Effector memory CD8-positive, alpha-beta T cell (primary cell): ENCODE measurements at regions not wholly inside any gene's neighbourhood (a gene's known extent, or its start where the extent isn't known, plus 50 kb on each side); places are given as distances from the start of the nearest gene placed in this dataset.

ENCODE experiments used
- ATAC-seq: fragments of 150-1000 bp; cut with Tn5 transposase; replicated peaks from 2 replicates; pipeline ENCODE4 v1.10.0; 2021; ENCODE audit warnings: mild to moderate bottlenecking, moderate library complexity
- DNase-seq, 3 experiments: peaks; one replicate each; pipeline ENCODE4 v3.0.0; 2021
- H3K27ac Mint-ChIP-seq, 2 donors: one replicate each; pipeline ENCODE4 v1.8.0; 2022; ENCODE audit warnings: mild to moderate bottlenecking in 2 of 2, mixed read lengths in 2 of 2, moderate library complexity in 2 of 2
- H3K27me3 Mint-ChIP-seq, 2 donors: one replicate each; pipeline ENCODE4 v1.8.0; 2022; ENCODE audit warnings: mixed read lengths in 2 of 2
- H3K36me3 Mint-ChIP-seq: one replicate; pipeline ENCODE4 v1.8.0; 2022; ENCODE audit warnings: mild to moderate bottlenecking, moderate library complexity, mixed read lengths; ENCODE audit not compliant: insufficient read depth
- H3K4me1 Mint-ChIP-seq, 2 donors: one replicate each; pipeline ENCODE4 v1.8.0; 2022; ENCODE audit warnings: low read depth in 2 of 2, mixed read lengths in 2 of 2
- H3K4me3 Mint-ChIP-seq, 2 donors: one replicate each; pipeline ENCODE4 v1.8.0; 2022; ENCODE audit warnings: mild to moderate bottlenecking in 2 of 2, mixed read lengths in 2 of 2, moderate library complexity in 2 of 2
- H3K9me3 Mint-ChIP-seq, 2 donors: one replicate each; pipeline ENCODE4 v1.8.0; 2022; ENCODE audit warnings: mixed read lengths in 2 of 2

DNA sequence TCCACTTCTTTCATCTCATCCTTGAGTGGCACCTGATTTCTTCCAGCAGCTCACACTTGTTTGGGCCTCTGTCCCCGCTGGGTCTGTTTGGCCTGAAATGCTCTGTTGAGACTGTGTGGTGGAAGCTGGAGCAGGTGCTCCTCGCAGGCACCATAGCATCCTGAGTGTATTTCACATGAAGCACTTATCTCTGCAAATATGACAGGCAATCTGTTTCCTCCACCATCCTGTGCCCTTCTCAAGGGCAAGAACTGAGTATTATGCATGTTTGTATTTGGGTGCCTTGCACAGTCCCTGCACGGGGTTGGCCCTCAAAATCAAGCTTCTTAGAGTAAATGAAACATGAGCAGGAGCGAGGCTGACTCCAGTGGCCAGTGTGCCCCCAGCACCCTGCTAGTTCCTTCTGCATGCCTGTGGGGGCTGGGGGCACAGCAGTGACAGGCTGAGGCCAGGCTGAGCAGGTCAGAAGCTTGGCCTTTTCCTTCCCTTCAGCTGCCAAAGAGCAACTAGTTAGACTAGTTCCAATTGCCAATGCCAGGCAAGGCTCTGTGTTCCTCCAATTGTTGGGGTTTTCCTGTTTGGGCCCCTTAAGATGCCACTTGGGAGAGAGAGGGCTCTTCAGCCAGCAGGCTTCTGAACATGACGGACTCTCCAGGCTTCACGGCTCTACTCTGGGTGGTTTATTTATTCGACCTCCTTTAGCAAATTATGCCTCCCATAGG lies 129.6 kb upstream of the ATP1A1 start:
- H3K36me3 Mint-ChIP-seq = no peaks in the 10 kb centered on the region
- no peak overlapping the region for H3K4me3 Mint-ChIP-seq
- ATAC-seq (no peak), DNase-seq (no peak)
- H3K27me3 Mint-ChIP-seq = peaks cover 0 to 11% of the 10 kb centered on the region in 2 donors
- H3K27ac Mint-ChIP-seq = peak overlapping the region in 1 of 2 donors; percentile 30
- no peaks in the 10 kb centered on the region for H3K4me1 Mint-ChIP-seq
- no peaks in the 10 kb centered on the region for H3K9me3 Mint-ChIP-seq

DNA sequence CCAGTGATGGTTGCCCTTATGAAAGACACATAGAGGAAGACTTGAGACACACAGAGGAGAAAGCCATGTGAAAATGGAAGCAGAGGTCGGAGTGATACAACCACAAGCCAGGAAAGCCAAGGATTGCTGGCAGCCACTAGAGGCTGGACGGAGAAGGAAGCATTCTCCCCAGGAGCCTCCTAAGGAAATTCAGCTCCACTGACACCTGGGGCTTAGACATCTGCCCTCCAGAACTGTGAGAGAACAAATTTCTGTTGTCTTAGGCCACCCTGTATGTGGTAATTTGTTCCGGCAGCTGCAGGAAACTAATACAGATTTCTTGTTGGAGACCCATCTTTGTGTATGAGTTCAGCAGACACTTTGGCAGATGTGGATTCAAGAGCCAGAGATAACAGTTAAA lies 126.9 kb upstream of the ATP1A1 start:
- no peaks in the 10 kb centered on the region for H3K4me1 Mint-ChIP-seq
- H3K9me3 Mint-ChIP-seq = no peaks in the 10 kb centered on the region
- no peak for DNase-seq
- H3K27ac Mint-ChIP-seq = no peak overlapping the region
- no peaks in the 10 kb centered on the region for H3K36me3 Mint-ChIP-seq
- H3K4me3 Mint-ChIP-seq = no peak overlapping the region
- ATAC-seq = no peak
- peaks cover 0 to 3% of the 10 kb centered on the region in 2 donors for H3K27me3 Mint-ChIP-seq

DNA sequence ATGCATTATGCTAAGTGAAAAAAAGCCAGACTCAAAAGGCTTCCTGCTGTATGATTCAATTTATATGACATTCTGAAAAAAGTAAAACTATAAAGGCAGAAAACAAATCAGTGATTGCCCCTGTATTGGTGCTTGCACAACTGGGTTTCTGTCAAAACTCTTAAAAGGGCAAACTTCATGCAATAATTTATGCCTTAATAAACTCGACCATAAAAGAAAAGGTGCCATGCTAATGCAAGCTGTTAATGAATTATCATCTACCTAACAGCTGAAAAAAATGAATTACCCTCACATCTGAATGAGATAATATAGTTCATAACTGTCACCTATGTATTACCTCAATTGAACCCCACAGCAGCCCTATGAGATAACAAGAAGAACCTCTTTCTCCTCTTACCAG lies 120.8 kb upstream of the ATP1A1 start:
- no peaks in the 10 kb centered on the region for H3K9me3 Mint-ChIP-seq
- peaks cover 0 to 9% of the 10 kb centered on the region in 2 donors for H3K27me3 Mint-ChIP-seq
- ATAC-seq (no peak), DNase-seq (no peak)
- H3K27ac Mint-ChIP-seq = no peak overlapping the region
- H3K4me1 Mint-ChIP-seq = peaks cover 0 to 3% of the 10 kb centered on the region in 2 donors
- no peak overlapping the region for H3K4me3 Mint-ChIP-seq
- H3K36me3 Mint-ChIP-seq = no peaks in the 10 kb centered on the region

GRCh38 chr1:116252785-116253184 lies 120.3 kb upstream of the ATP1A1 start:
- no peaks in the 10 kb centered on the region for H3K36me3 Mint-ChIP-seq
- peaks cover 0 to 9% of the 10 kb centered on the region in 2 donors for H3K27me3 Mint-ChIP-seq
- no peak overlapping the region for H3K27ac Mint-ChIP-seq
- DNase-seq (no peak), ATAC-seq (no peak)
- no peaks in the 10 kb centered on the region for H3K9me3 Mint-ChIP-seq
- H3K4me3 Mint-ChIP-seq = no peak overlapping the region
- peaks cover 0 to 3% of the 10 kb centered on the region in 2 donors for H3K4me1 Mint-ChIP-seq

DNA sequence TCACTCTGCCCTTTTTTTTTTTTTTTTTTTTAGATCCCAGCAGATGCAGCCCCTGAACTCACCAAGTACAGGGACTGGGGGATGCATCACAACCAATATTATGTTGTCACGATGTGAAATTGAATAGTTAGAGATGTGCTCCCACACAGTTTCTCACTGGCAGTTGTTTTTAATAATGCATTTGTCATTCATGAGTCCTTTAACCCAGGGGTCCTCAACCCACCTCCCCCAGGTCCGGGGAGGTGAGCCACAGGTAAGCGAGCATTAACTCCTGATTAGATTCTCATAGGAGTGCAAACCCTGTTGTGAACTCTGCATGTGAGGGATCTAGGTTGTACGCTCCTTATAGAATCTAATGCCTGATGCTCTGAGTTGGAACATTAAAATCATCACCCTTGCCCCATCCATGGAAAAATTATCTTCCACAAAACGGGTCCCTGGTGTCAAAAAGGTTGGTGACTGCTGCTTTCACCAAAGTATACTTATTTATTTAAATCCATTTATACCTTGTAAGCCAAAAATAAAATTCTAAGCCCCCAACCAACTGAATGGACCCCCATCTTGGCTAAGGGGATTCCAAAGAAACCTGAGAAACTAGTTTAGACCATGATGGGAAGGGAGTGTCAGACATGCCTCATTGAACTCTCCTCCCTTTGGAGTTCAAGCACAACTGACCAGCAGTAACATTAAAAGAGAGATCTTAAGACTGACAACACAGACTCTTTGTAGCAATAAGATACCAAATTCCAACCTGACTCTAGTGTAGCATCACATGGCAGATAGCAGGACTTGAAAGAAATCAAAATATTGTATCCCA lies 119.3 kb upstream of the ATP1A1 start:
- Mint-ChIP-seq H3K4me3 (no peak overlapping the region), H3K4me1 (peaks cover 0 to 3% of the 10 kb centered on the region in 2 donors), H3K36me3 (no peaks in the 10 kb centered on the region), H3K9me3 (no peaks in the 10 kb centered on the region), H3K27me3 (peaks cover 0 to 9% of the 10 kb centered on the region in 2 donors), H3K27ac (no peak overlapping the region)
- DNase-seq = no peak
- no peak for ATAC-seq

- no peak for DNase-seq
- no peak for ATAC-seq
- no peaks in the 10 kb centered on the region for H3K9me3 Mint-ChIP-seq
- no peaks in the 10 kb centered on the region for H3K36me3 Mint-ChIP-seq
- H3K4me1 Mint-ChIP-seq = peaks cover 2 to 3% of the 10 kb centered on the region in 2 donors
- no peak overlapping the region for H3K4me3 Mint-ChIP-seq
- H3K27ac Mint-ChIP-seq = no peak overlapping the region
- H3K27me3 Mint-ChIP-seq = peaks cover 0 to 9% of the 10 kb centered on the region in 2 donors
These were observed 118.3 kb upstream of the ATP1A1 start for GRCh38 chr1:116254776-116255175.

GRCh38 chr1:116255486-116256285 lies 117.4 kb upstream of the ATP1A1 start:
- Mint-ChIP-seq H3K36me3 (no peaks in the 10 kb centered on the region), H3K4me3 (no peak overlapping the region), H3K27ac (no peak overlapping the region), H3K4me1 (peaks cover 4 to 7% of the 10 kb centered on the region in 2 donors), H3K9me3 (no peaks in the 10 kb centered on the region), H3K27me3 (peaks cover 0 to 11% of the 10 kb centered on the region in 2 donors)
- DNase-seq = no peak
- ATAC-seq = no peak

DNA sequence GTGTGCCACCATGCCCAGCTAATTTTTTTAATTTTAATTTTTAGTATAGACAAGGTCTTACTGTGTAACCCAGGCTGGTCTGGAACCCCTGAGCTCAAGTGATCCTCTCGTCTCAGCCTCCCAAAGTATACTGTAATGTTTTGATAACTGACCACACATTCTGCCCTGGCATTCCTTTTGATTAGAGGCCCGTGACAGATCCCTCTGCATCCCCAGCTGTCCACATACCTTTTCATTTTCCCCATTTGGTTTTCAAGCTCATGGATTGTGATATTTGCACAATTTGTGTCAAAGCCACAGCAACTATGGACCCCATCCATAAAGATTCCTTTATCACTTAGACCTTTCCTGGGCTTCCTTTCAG lies 116.8 kb upstream of the ATP1A1 start:
- H3K27ac Mint-ChIP-seq = no peak overlapping the region
- DNase-seq (no peak), ATAC-seq (no peak)
- no peaks in the 10 kb centered on the region for H3K9me3 Mint-ChIP-seq
- H3K36me3 Mint-ChIP-seq = no peaks in the 10 kb centered on the region
- H3K4me3 Mint-ChIP-seq = no peak overlapping the region
- H3K27me3 Mint-ChIP-seq = peaks cover 0 to 17% of the 10 kb centered on the region in 2 donors
- peaks cover 5 to 9% of the 10 kb centered on the region in 2 donors for H3K4me1 Mint-ChIP-seq

- no peak overlapping the region for H3K4me3 Mint-ChIP-seq
- H3K36me3 Mint-ChIP-seq = no peaks in the 10 kb centered on the region
- peaks cover 5 to 9% of the 10 kb centered on the region in 2 donors for H3K4me1 Mint-ChIP-seq
- peaks cover 0 to 18% of the 10 kb centered on the region in 2 donors for H3K27me3 Mint-ChIP-seq
- H3K27ac Mint-ChIP-seq = no peak overlapping the region
- ATAC-seq (no peak), DNase-seq (no peak)
- H3K9me3 Mint-ChIP-seq = no peaks in the 10 kb centered on the region
These were observed 116.2 kb upstream of the ATP1A1 start for GRCh38 chr1:116256875-116257274.

- Mint-ChIP-seq H3K27me3 (peaks cover 0 to 18% of the 10 kb centered on the region in 2 donors), H3K4me1 (peaks cover 5 to 9% of the 10 kb centered on the region in 2 donors), H3K4me3 (no peak overlapping the region), H3K36me3 (no peaks in the 10 kb centered on the region), H3K27ac (no peak overlapping the region), H3K9me3 (no peaks in the 10 kb centered on the region)
- DNase-seq (no peak), ATAC-seq (no peak)
These were observed 115.7 kb upstream of the ATP1A1 start for GRCh38 chr1:116257341-116257767.

GRCh38 chr1:116257836-116258235 lies 115.2 kb upstream of the ATP1A1 start:
- DNase-seq = no peak
- peaks cover 0 to 18% of the 10 kb centered on the region in 2 donors for H3K27me3 Mint-ChIP-seq
- no peak for ATAC-seq
- no peaks in the 10 kb centered on the region for H3K9me3 Mint-ChIP-seq
- H3K27ac Mint-ChIP-seq = no peak overlapping the region
- H3K36me3 Mint-ChIP-seq = no peaks in the 10 kb centered on the region
- peaks cover 5 to 9% of the 10 kb centered on the region in 2 donors for H3K4me1 Mint-ChIP-seq
- H3K4me3 Mint-ChIP-seq = no peak overlapping the region

DNA sequence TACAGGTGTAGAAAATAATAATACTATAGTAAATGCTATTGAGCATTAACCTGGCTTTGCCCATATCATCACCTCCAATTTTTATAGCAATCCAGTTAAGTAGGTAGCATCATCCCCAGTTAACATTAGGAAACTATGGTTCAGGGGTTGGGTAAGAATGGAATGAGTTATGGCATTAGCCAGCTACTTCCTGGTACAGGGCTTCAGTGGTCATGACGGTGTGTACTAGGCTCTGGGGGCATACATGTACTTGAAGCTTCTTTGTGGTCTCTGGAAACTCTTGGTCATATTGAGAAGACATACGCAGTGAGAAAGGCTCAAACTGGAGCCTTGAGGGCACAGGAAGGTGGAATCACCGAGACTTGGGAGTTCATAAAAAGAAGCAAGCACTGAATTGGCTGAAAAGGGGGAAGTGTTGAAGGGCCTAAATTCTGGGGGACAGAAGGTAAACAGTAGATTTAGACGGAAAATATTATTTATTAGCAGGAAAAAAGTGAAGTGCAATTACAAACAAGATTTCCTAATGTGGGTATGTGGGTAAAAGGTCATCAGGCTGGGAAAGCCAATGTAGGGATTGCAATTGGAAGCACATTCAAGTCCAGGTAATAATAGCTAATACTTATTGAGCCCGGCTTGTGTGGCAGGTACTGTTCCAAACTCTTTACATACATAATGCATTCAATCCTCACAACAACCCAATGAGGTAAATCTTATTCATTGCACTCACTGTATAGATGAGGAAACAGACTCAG lies 114.2 kb upstream of the ATP1A1 start:
- H3K9me3 Mint-ChIP-seq = no peaks in the 10 kb centered on the region
- H3K4me1 Mint-ChIP-seq = peaks cover 5 to 9% of the 10 kb centered on the region in 2 donors
- H3K27ac Mint-ChIP-seq = no peak overlapping the region
- ATAC-seq (no peak), DNase-seq (no peak)
- H3K27me3 Mint-ChIP-seq = peaks cover 0 to 18% of the 10 kb centered on the region in 2 donors
- no peaks in the 10 kb centered on the region for H3K36me3 Mint-ChIP-seq
- H3K4me3 Mint-ChIP-seq = no peak overlapping the region

DNA sequence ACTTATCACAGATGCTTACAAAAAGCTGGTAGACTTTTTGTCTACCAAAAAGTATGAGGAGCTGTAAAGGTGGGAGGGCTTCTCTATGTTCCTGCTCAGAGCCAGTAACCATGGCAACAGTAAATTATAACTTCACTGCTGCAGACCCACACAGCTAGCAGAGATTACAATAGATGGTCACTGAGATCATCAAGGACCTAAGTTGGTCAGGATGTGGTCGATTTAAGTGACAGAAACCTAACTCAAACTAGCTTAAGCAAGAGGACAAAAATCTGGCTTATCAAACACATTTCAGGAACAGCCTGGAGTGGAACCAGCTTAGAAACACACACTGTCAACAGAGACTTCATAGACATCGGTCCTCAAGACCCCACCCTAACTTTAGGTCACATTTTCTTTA lies 113.4 kb upstream of the ATP1A1 start:
- Mint-ChIP-seq H3K36me3 (no peaks in the 10 kb centered on the region), H3K4me3 (no peak overlapping the region), H3K27ac (no peak overlapping the region), H3K4me1 (peaks cover 5 to 9% of the 10 kb centered on the region in 2 donors), H3K9me3 (no peaks in the 10 kb centered on the region), H3K27me3 (peaks cover 0 to 18% of the 10 kb centered on the region in 2 donors)
- DNase-seq (no peak), ATAC-seq (peak; percentile 63)
